ENCODE measurements at regions not wholly inside any gene's neighbourhood (a gene's known extent, or its start where the extent isn't known, plus 50 kb on each side); places are given as distances from the start of the nearest gene placed in this dataset.

DNA sequence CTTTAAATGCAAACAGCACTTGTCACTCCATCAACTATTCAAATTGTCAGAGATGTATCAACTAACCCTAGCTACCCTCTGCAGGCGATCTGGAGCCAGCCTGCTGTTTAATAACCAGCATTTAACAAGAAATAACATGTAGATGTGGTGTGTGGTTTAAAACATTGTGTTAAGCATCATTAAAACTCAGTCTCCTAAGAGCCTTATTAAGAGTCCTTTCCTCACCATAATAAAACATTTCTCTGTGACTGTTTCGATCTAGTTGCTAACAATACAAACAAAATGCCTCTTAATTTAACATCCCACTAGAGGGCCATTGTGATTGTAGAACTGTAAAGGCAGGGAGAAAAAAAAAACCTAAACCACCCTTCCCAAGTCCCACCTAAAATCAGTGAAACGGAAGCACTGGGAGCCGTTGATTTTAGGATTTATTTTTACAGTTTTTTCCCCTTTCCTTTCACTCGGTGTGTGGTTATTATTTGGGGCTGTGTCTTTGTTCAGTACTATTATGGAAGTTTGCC, 708.6 kb downstream of the C4orf33 start:
- DNase-seq (ENCODE audit: extremely low spot score in 2 of 2), result no peak
- Histone ChIP-seq H3K4me1 (no peaks in the 10 kb centered on the region), H3K27ac (no peak overlapping the region), H3K27me3 (no peaks in the 10 kb centered on the region), H3K4me3 (no peak overlapping the region), H3K36me3 (no peaks in the 10 kb centered on the region), H3K9me3 (no peaks in the 10 kb centered on the region)
- intact Hi-C loops (cut with DNase I), result no loop called here
- no peak for TF ChIP-seq POLR2A (IDR thresholded peaks at IDR 0.05)
- no peak for TF ChIP-seq POLR2AphosphoS5 (IDR thresholded peaks at IDR 0.05; ENCODE audit: insufficient read depth in 1 of 2, low read depth in 1 of 2)
- no peak for TF ChIP-seq CTCF (IDR thresholded peaks at IDR 0.05)

- no peaks in the 10 kb centered on the region for H3K27me3 ChIP-seq
- intact Hi-C loops (cut with DNase I), result no loop called here
- no peaks in the 10 kb centered on the region for H3K36me3 ChIP-seq
- no peak overlapping the region for H3K4me3 ChIP-seq
- H3K9me3 ChIP-seq, result no peaks in the 10 kb centered on the region
- H3K4me1 ChIP-seq, result no peaks in the 10 kb centered on the region
- no peak for DNase-seq (ENCODE audit: extremely low spot score in 2 of 2)
- H3K27ac ChIP-seq, result no peak overlapping the region
- TF ChIP-seq CTCF (IDR thresholded peaks at IDR 0.05) (no peak), POLR2A (IDR thresholded peaks at IDR 0.05) (no peak), POLR2AphosphoS5 (IDR thresholded peaks at IDR 0.05; ENCODE audit: insufficient read depth in 1 of 2, low read depth in 1 of 2) (no peak)
Measured at GRCh38 chr4:129806986-129807385, 711.0 kb downstream of the C4orf33 start.

DNA sequence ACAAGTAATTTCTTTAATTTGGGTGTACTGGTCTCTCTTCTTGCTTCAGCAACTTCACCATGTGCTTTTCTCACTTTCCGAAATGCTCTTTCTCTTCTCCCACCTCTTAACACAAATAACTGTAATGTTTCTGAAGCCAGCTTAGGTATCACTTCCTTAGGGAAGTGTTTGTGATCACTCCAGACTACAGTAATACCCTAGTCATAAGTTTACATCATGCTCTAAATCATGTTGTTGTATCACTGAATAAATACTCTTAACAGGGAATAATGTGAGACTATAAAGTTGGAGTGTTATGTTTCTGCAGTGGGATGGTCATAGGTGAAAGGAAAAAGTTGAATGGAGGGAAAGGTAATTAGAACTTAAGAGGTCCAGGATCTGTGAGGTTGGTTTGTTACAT, 712.3 kb downstream of the C4orf33 start:
- H3K27ac ChIP-seq, result no peak overlapping the region
- H3K9me3 ChIP-seq, result no peaks in the 10 kb centered on the region
- TF ChIP-seq POLR2AphosphoS5 (IDR thresholded peaks at IDR 0.05; ENCODE audit: insufficient read depth in 1 of 2, low read depth in 1 of 2) (no peak), POLR2A (IDR thresholded peaks at IDR 0.05) (no peak), CTCF (IDR thresholded peaks at IDR 0.05) (no peak)
- H3K4me3 ChIP-seq, result no peak overlapping the region
- DNase-seq (ENCODE audit: extremely low spot score in 2 of 2), result no peak
- intact Hi-C loops (cut with DNase I), result no loop called here
- no peaks in the 10 kb centered on the region for H3K36me3 ChIP-seq
- no peaks in the 10 kb centered on the region for H3K4me1 ChIP-seq
- no peaks in the 10 kb centered on the region for H3K27me3 ChIP-seq

GRCh38 chr4:129821073-129821472, 725.1 kb downstream of the C4orf33 start:
- H3K27ac ChIP-seq, result no peak overlapping the region
- no peak for DNase-seq (ENCODE audit: extremely low spot score in 2 of 2)
- no peaks in the 10 kb centered on the region for H3K36me3 ChIP-seq
- H3K9me3 ChIP-seq, result no peaks in the 10 kb centered on the region
- no peaks in the 10 kb centered on the region for H3K27me3 ChIP-seq
- intact Hi-C loops (cut with DNase I), result no loop called here
- no peaks in the 10 kb centered on the region for H3K4me1 ChIP-seq
- TF ChIP-seq POLR2A (IDR thresholded peaks at IDR 0.05) (no peak), POLR2AphosphoS5 (IDR thresholded peaks at IDR 0.05; ENCODE audit: insufficient read depth in 1 of 2, low read depth in 1 of 2) (no peak), CTCF (IDR thresholded peaks at IDR 0.05) (no peak)
- H3K4me3 ChIP-seq, result no peak overlapping the region

GRCh38 chr4:129821963-129822362, 726.0 kb downstream of the C4orf33 start:
- DNase-seq (ENCODE audit: extremely low spot score in 2 of 2), result no peak
- Histone ChIP-seq H3K4me3 (no peak overlapping the region), H3K4me1 (no peaks in the 10 kb centered on the region), H3K27me3 (no peaks in the 10 kb centered on the region), H3K9me3 (no peaks in the 10 kb centered on the region), H3K36me3 (no peaks in the 10 kb centered on the region), H3K27ac (no peak overlapping the region)
- intact Hi-C loops (cut with DNase I), result no loop called here
- TF ChIP-seq POLR2A (IDR thresholded peaks at IDR 0.05), result no peak
- TF ChIP-seq POLR2AphosphoS5 (IDR thresholded peaks at IDR 0.05; ENCODE audit: insufficient read depth in 1 of 2, low read depth in 1 of 2), result no peak
- TF ChIP-seq CTCF (IDR thresholded peaks at IDR 0.05), result no peak

All from vagina (tissue), 2 donors.